AG09319 (cell line): ENCODE measurements at regions not wholly inside any gene's neighbourhood (a gene's known extent, or its start where the extent isn't known, plus 50 kb on each side); places are given as distances from the start of the nearest gene placed in this dataset.
A peak's percentile ranks its signal among the peaks of the same experiment; 100 is the strongest.

Source experiments
- DNase-seq: peaks from one replicate; pipeline ENCODE4 v3.0.0-alpha.2; 2010; ENCODE audit warnings: low read depth; ENCODE audit errors: extremely low read depth
- TF ChIP-seq, protein P1 (sequence below): IDR thresholded peaks from 2 replicates; pipeline ENCODE4 v1.5.1; 2011; ENCODE audit warnings: low read depth, mild to moderate bottlenecking, inconsistent platforms, low read length, moderate library complexity

DNA sequence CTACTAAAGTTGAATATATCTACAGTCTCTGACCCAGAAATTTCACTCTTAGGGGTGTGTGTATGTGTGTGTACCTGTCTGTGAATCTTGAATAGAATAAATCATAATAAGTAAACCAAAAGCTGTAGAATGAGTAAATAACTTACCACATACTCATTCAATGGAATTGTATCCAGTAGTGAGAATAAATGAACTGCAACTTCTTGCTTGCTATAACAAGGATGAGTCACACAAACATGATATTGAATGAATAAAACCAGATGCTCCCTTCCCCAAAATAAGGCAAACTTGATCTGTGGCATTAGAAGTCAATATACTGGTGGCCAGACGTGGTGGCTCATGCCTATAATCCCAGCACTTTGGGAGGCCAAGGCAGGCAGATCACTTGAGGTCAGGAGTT lies 259.8 kb upstream of the MON1B start:
- TF ChIP-seq, protein P1, sequence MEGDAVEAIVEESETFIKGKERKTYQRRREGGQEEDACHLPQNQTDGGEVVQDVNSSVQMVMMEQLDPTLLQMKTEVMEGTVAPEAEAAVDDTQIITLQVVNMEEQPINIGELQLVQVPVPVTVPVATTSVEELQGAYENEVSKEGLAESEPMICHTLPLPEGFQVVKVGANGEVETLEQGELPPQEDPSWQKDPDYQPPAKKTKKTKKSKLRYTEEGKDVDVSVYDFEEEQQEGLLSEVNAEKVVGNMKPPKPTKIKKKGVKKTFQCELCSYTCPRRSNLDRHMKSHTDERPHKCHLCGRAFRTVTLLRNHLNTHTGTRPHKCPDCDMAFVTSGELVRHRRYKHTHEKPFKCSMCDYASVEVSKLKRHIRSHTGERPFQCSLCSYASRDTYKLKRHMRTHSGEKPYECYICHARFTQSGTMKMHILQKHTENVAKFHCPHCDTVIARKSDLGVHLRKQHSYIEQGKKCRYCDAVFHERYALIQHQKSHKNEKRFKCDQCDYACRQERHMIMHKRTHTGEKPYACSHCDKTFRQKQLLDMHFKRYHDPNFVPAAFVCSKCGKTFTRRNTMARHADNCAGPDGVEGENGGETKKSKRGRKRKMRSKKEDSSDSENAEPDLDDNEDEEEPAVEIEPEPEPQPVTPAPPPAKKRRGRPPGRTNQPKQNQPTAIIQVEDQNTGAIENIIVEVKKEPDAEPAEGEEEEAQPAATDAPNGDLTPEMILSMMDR, result no peak
- no peak for DNase-seq

DNA sequence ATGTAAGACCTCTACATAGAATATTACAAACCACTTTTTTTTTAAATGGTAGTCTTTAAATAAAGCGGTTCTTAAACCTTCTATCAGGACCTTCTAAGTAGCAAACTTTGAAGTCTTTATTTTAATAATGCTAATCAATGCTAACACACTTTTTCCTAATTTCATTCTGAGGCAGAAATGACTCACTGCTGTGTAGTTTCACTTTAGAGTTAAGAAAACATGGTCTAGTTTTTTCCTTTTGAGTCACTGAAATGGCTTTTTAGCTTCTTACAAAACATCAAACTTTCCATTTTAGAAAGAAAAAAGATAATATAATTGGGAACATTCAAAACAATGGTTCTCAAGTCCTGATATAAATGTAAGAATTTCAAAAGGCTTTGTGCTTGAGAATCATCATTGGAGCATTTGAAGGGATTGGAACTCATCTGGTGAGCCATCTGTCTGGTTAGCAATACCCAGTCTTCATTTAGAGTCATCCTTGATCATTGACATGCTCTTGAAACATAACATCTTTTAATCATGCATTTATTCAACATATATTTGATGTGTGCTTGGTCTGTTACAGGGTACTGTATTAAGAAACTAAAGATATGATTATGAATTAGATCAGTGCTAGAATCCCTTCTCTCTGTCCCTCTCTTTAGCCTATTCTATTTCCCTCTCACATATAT lies 258.3 kb upstream of the MON1B start:
- TF ChIP-seq, protein P1, result no peak
- DNase-seq, result no peak

DNA sequence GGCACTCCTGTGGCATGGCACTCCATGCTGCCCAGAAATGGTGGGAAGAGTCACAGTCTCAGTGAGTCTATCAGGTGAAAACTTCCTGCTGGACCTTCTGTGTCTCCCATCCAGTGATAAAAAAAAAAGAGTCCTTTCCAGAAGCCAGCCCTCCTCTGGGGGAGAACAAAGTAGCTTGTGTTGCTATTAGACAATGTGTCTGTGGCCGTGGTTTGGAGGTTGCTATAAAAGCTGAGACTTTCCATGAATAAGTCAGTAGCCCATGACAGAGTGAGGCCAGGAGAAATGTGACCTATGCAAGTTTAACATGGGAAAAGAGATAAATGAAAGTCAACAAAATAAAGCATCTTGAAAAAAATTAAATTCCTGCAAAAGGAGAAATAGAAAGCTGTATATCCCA lies 250.7 kb upstream of the MON1B start:
- no peak for DNase-seq
- TF ChIP-seq, protein P1, result no peak

DNA sequence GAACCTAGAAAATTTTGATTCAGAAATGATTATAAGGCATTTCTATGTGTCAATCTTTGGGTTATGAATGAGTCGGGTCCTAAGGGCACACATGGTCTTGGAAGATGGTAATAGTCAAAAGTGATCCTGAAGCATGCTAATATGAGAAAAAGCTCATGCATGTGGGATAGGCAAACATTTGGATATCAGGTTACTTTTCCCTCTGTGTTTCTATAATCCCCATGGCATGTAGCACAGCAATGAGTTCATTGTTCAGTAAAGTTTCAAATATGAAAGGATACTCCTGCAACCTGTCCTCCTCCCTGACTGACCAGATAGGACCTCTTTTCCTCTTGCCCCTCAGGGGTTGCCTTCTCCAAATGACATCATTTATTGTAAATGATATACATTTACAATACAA lies 249.9 kb upstream of the MON1B start:
- no peak for DNase-seq
- TF ChIP-seq, protein P1, result no peak

DNA sequence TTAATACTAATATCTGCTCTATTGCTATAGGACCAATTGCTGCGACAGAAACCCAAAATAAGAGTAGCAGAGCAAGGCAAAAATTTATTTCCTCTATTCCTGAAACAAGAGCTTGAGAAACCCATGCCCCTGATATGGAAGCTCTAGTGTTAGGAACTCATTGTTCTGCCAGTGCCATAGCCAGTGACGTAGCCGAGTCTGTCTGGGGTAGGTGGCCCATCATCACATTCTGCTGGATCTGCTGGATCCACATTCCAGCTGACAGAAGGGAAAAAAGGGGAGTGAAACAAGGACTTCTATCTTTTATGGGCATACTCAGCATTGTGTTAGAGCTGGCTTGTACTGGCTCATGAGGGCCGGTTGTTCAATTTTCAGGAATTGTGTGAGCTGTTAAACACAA lies 248.9 kb upstream of the MON1B start:
- TF ChIP-seq, protein P1, result no peak
- DNase-seq, result no peak

DNA sequence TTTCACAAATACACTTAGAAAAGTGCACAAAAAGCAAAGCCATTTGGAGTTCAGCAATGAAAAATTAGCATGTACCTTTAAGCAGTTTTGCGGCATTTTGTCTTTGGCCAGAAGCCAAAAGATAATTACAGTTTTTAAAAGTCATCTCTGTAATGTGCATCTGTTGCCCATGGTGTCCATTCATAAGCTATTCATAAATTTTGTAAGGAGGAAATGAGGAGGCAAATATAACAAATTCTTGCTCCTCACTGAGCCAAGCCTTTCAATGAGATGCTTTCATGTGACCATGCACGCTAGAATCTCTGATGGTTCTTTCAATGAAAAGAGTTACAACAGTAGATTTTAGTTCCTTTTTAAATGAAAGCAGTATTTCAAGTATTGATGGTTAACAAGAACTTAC lies 247.1 kb upstream of the MON1B start:
- TF ChIP-seq, protein P1, result no peak

DNA sequence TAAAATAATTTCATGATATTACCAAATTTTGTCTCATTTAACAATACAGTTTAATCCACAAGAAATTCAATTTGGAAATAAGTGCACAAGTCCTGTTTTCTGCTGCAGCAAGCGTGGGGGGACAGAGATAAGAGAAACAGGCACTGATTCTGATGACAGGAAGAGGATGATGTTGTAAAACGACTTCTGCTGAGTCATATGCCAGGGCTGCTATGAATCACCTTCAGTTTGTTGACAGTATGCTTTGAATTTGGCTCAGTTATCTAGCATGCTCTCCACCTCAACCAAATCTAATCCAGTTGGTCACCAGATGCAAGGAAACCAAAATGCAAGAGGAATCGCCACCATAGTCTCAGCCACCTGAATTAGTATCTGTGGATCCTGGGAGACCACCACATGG lies 244.1 kb upstream of the MON1B start:
- peak; percentile 69 for DNase-seq
- TF ChIP-seq, protein P1, result no peak

More for the DNA sequence above, 247.1 kb upstream of the MON1B start:
- DNase-seq, result no peak
